HCT116 (cell line): ENCODE measurements at regions not wholly inside any gene's neighbourhood (a gene's known extent, or its start where the extent isn't known, plus 50 kb on each side); places are given as distances from the start of the nearest gene placed in this dataset.

ENCODE experiments used
- ATF3 ChIP-seq: IDR thresholded peaks from 2 replicates; pipeline ENCODE4 v1.6.1; 2012
- CTCF ChIP-seq, 3 experiments: fragments of 200-600 bp in 1 of 3; sonication (generic) in 1 of 3; IDR thresholded peaks in 2 of 3; conservative IDR thresholded peaks in 1 of 3; 2 replicates each; pipeline ENCODE4 v1.5.1; 2012 to 2017; ENCODE audit warnings: low read depth in 2 of 3, low read length in 2 of 3, antibody characterized with exemption in 1 of 3, borderline replicate concordance in 1 of 3, control low read depth in 1 of 3, mild to moderate bottlenecking in 1 of 3, mixed read lengths in 1 of 3, mixed run types in 1 of 3, moderate library complexity in 1 of 3; ENCODE audit not compliant: insufficient read depth in 1 of 3
- EZH2 ChIP-seq: fragments of 200-600 bp; sonication (generic); IDR thresholded peaks from 2 replicates; pipeline ENCODE4 v1.6.1; 2017; ENCODE audit warnings: antibody characterized with exemption, mixed run types
- FOSL1 ChIP-seq: IDR thresholded peaks from 2 replicates; pipeline ENCODE4 v1.6.1; 2012; ENCODE audit warnings: low read depth
- POLR2A ChIP-seq: IDR thresholded peaks from 2 replicates; pipeline ENCODE4 v1.7.0; 2011; ENCODE audit warnings: borderline replicate concordance; ENCODE audit not compliant: insufficient read depth, insufficient read length; ENCODE audit errors: extremely low read depth
- POLR2AphosphoS5 ChIP-seq: IDR thresholded peaks from 2 replicates; pipeline ENCODE4 v1.6.1; 2011; ENCODE audit warnings: mild to moderate bottlenecking, low read depth, low read length, moderate library complexity
- ZBTB33 ChIP-seq: IDR thresholded peaks from 2 replicates; pipeline ENCODE4 v1.6.1; 2011; ENCODE audit warnings: mild to moderate bottlenecking, low read length, moderate library complexity; ENCODE audit not compliant: insufficient replicate concordance; ENCODE audit errors: extremely low read depth

GRCh38 chr11:97461934-97462333 is 1072.1 kb downstream of the JRKL start:
- no peak for TF ChIP-seq ATF3
- no peak for TF ChIP-seq POLR2A
- TF ChIP-seq CTCF (IDR thresholded peaks at IDR 0.05 in 2 of 3, conservative IDR thresholded peaks at IDR 0.05 in 1 of 3; ENCODE audit: borderline replicate concordance in 1 of 3, insufficient read depth in 1 of 3, low read depth in 2 of 3, low read length in 2 of 3), result no peak
- no peak for TF ChIP-seq ZBTB33
- no peak for TF ChIP-seq EZH2
- no peak for TF ChIP-seq POLR2AphosphoS5
- TF ChIP-seq FOSL1, result no peak
